ENCODE measurements at regions not wholly inside any gene's neighbourhood (a gene's known extent, or its start where the extent isn't known, plus 50 kb on each side); places are given as distances from the start of the nearest gene placed in this dataset.

DNA sequence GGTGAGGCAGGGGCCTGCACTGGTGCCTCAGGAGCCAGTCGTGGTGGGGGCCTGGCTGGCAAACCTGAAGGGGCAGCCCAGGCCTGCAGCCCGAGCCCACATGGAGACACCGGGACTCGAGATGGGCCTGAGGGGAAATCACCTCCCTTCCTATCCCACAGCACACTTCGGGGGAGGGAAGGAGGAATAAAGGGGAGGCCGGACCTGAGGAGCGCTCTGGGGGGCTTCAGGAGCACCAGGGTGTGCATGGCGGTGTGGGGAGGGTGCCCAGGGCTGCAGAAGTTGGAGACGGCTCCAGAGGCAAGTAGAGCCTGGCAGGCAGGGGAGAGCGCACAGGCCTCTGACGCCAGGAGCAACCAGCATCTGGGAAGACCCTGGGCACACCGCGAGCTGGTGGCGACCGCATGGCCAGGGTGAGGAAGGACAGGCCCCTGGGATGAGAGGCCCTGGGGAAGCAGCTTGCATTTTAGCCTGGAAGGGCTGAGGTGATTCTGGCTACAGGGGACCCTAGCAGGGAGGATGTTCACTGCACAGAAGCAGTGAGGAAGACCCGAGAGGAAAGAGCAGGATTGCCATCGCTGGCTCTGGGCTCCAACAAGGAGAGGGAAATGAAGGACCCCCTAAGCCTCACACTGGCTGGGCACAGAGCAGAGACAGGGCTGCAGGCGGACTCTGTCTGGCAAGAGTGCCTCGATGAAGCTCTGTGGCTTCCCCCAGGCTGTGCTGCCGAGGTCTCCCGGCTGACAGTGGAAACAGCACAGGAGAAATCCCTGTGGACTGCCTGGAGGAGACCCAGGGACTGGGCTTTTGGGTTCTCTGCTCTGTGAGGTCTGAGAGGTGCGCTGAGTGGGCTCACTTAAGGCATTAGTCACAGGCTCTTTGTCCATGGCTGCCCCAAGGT is 457.7 kb downstream of the BRD1 start:
- no peak for DNase-seq

DNA sequence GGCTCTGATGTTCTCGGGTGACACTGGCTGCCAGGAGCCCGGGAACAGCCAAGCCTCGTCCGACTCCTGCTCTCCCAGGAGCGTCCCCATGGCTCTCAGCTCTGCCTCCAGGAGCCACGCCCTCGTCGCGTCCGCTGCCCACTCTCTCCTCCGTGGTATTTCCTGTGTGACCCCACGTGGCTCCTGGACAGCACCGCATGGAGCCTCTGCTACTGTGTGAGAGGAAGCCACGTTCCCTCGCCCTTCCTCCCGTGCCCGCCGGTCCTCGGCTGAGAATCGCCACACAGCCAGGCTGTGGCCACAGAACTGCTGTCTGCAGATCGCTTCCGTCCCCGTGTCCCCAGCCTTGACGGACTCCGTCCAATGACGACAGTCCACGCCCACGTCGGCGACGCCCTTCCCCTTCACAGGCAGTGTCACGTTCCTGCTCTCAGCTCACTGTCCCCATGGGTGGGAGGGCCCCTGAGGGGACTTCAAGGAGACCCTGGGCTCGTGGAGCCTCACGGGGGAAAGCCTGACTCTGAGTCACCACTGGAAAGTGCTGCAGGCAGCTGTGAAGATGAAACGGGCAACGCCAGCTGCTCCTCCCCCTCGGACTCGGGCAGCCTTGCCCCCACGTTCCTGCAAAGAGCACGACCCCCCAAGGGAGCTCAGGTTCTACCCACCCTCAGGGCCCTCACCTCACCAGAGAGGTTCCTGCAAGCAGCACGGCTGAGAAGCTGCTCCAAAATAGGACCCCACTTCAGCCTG is 458.5 kb downstream of the BRD1 start:
- Histone ChIP-seq H3K4me1 (ENCODE audit: insufficient read depth) (no peaks in the 10 kb centered on the region), H3K27me3 (no peaks in the 10 kb centered on the region), H3K36me3 (no peaks in the 10 kb centered on the region), H3K27ac (no peak overlapping the region), H3K4me3 (no peak overlapping the region), H3K9me3 (no peaks in the 10 kb centered on the region)
- DNase-seq: no peak
- no peak for TF ChIP-seq EP300 (IDR thresholded peaks at IDR 0.05)
- TF ChIP-seq POLR2A (IDR thresholded peaks at IDR 0.05): no peak
- TF ChIP-seq, protein P1, sequence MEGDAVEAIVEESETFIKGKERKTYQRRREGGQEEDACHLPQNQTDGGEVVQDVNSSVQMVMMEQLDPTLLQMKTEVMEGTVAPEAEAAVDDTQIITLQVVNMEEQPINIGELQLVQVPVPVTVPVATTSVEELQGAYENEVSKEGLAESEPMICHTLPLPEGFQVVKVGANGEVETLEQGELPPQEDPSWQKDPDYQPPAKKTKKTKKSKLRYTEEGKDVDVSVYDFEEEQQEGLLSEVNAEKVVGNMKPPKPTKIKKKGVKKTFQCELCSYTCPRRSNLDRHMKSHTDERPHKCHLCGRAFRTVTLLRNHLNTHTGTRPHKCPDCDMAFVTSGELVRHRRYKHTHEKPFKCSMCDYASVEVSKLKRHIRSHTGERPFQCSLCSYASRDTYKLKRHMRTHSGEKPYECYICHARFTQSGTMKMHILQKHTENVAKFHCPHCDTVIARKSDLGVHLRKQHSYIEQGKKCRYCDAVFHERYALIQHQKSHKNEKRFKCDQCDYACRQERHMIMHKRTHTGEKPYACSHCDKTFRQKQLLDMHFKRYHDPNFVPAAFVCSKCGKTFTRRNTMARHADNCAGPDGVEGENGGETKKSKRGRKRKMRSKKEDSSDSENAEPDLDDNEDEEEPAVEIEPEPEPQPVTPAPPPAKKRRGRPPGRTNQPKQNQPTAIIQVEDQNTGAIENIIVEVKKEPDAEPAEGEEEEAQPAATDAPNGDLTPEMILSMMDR (IDR thresholded peaks at IDR 0.05): no peak
- intact Hi-C loops (cut with DNase I): no loop called here
- 57 to 58% (median 58%) methylated on average over 41 of the region's 41 CpGs for whole genome bisulfite sequencing, 3 donors

More for the DNA sequence above, 457.7 kb downstream of the BRD1 start:
- Histone ChIP-seq H3K4me3 (no peak overlapping the region), H3K36me3 (no peaks in the 10 kb centered on the region), H3K27ac (no peak overlapping the region), H3K9me3 (no peaks in the 10 kb centered on the region), H3K27me3 (no peaks in the 10 kb centered on the region), H3K4me1 (ENCODE audit: insufficient read depth) (no peaks in the 10 kb centered on the region)
- TF ChIP-seq, protein P1 (IDR thresholded peaks at IDR 0.05): no peak
- TF ChIP-seq EP300 (IDR thresholded peaks at IDR 0.05) (no peak), POLR2A (IDR thresholded peaks at IDR 0.05) (no peak)
- 53 to 62% (median 56%) methylated on average over 22 of the region's 22 CpGs for WGBS, 3 donors
- intact Hi-C loops (cut with DNase I): no loop called here

DNA sequence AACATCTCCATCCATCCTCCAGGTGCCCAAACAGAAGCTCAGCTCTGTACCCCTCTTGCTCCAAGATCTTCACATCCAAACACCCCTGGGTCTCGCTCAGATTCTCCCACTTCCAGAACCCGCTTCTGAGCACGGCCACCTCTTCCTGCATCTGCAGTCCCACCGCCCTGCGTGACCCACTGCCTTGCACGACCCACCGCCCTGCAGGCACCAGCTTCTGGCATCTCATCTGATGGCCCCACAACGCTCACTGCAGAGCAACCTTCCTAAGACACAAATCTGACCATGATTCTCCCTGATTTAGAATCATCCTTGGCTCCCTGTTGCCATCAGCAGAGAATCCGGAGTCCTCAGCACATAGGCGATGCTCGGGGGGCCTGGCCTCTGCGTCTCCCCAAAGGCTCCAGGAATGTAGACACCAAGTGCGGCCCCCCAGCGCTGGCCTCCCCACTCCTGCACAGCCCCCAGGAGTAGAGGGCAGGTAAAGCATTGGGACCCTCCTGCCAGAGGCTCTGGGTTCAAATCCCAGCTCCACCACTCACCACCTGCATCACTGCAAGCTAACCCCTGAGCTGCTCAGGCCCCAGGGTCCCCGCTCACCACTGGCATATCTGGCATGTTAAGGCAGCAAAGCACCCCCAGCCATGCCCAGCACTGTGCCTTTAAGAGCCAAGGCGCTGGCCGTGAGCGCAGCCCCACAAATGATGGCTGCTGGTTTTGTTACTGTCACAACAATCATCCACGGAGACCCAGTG is 459.3 kb downstream of the BRD1 start:
- intact Hi-C loops (cut with DNase I): no loop called here
- H3K27me3 ChIP-seq: no peaks in the 10 kb centered on the region
- no peaks in the 10 kb centered on the region for H3K9me3 ChIP-seq
- WGBS, 3 donors: 80 to 85% (median 81%) methylated on average over 19 of the region's 19 CpGs
- no peak overlapping the region for H3K27ac ChIP-seq
- H3K4me1 ChIP-seq (ENCODE audit: insufficient read depth): no peaks in the 10 kb centered on the region
- TF ChIP-seq, protein P1 (IDR thresholded peaks at IDR 0.05): no peak
- no peak for TF ChIP-seq EP300 (IDR thresholded peaks at IDR 0.05)
- TF ChIP-seq POLR2A (IDR thresholded peaks at IDR 0.05): no peak
- DNase-seq: no peak
- H3K4me3 ChIP-seq: no peak overlapping the region
- no peaks in the 10 kb centered on the region for H3K36me3 ChIP-seq

DNA sequence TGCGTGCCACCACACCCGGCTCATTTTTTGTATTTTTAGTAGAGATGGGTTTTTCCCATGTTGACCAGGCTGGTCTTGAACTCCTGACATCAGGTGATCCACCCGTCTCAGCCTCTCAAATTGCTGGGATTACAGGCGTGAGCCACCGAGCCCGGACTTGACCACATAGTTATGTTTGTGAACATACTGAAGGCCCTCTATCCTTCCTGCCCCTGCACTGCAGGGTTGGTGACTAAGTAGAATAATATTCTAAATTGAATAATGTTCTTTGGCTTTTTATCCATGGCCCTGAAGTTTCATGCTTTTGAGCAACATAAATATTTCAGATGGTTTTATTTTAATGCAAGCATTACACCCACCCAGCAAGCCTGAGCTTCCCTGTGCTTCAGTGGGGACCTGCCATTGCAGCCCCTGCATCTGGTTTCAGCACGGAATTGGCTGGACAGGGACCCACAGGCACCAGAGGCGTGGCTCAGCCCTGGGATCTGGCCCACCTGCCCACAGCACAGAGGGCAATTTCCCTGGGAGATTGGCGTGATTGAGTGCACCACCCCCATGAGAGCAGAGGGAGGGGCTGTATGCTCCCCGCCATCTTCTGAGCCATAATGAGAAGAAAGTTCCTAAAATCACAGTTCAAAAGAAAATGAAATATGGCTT is 460.5 kb downstream of the BRD1 start:
- H3K9me3 ChIP-seq: no peaks in the 10 kb centered on the region
- DNase-seq: no peak
- TF ChIP-seq EP300 (IDR thresholded peaks at IDR 0.05): no peak
- 49 to 61% (median 57%) methylated on average over 10 of the region's 10 CpGs for WGBS, 3 donors
- no peak overlapping the region for H3K4me3 ChIP-seq
- H3K36me3 ChIP-seq: no peaks in the 10 kb centered on the region
- intact Hi-C loops (cut with DNase I): no loop called here
- no peaks in the 10 kb centered on the region for H3K27me3 ChIP-seq
- H3K4me1 ChIP-seq (ENCODE audit: insufficient read depth): no peaks in the 10 kb centered on the region
- H3K27ac ChIP-seq: no peak overlapping the region
